IMR-90 (cell line): ENCODE measurements at regions not wholly inside any gene's neighbourhood (a gene's known extent, or its start where the extent isn't known, plus 50 kb on each side); places are given as distances from the start of the nearest gene placed in this dataset.

Source experiments
- ATAC-seq: fragments of 200-7000 bp; cut with Tn5 transposase; 2 replicates; pipeline ENCODE4 v1.9.1; 2020; ENCODE audit warnings: low read depth, mild to moderate bottlenecking, moderate library complexity
- BruUV-seq: library from RNA; stranded (reverse); fragments of 400-500 nt; replicated peaks from 2 replicates; lab custom pipeline; 2021; lab: Mats Ljungman, UMichigan
- CTCF ChIA-PET: fragments of 300-600 bp; formaldehyde crosslinking; extraction: SDS; loops from one replicate; lab custom pipeline; 2021; ENCODE audit warnings: antibody characterized with exemption; lab: Yijun Ruan, JAX
- POLR2A ChIA-PET: fragments of 300-600 bp; sonication (Branson Sonifier 250); formaldehyde crosslinking; loops from one replicate; lab custom pipeline; 2022; ENCODE audit warnings: antibody characterized with exemption; ENCODE audit not compliant: unreplicated experiment; lab: Charles Lee
- DNase-seq: peaks from one replicate; pipeline ENCODE4 v3.0.0; 2013
- H2AFZ ChIP-seq: replicated peaks from 2 replicates; pipeline ENCODE3; 2013; ENCODE audit warnings: low read length, mild to moderate bottlenecking; ENCODE audit not compliant: poor library complexity
- H2AK5ac ChIP-seq: 2 replicates; pipeline ENCODE4 v1.6.1; 2013; ENCODE audit warnings: low read depth, low read length, inconsistent platforms
- H2AK9ac ChIP-seq: replicated peaks from 2 replicates; pipeline ENCODE3; 2013; ENCODE audit warnings: mild to moderate bottlenecking, low read depth, low read length, moderate library complexity; ENCODE audit not compliant: poor library complexity
- H2BK120ac ChIP-seq: 2 replicates; pipeline ENCODE4 v1.6.1; 2013; ENCODE audit warnings: low read depth, low read length, inconsistent platforms
- H2BK15ac ChIP-seq: 3 replicates; pipeline ENCODE4 v1.6.1; 2013; ENCODE audit warnings: low read depth, low read length, inconsistent platforms
- H2BK20ac ChIP-seq: 2 replicates; pipeline ENCODE4 v1.6.1; 2013; ENCODE audit warnings: low read depth, mild to moderate bottlenecking, inconsistent platforms, low read length, moderate library complexity
- H2BK5ac ChIP-seq: 2 replicates; pipeline ENCODE4 v1.6.1; 2013; ENCODE audit warnings: mild to moderate bottlenecking, low read depth, low read length, inconsistent platforms; ENCODE audit not compliant: poor library complexity, severe bottlenecking
- H3K14ac ChIP-seq: replicated peaks from 2 replicates; pipeline ENCODE4 v1.6.1; 2013; ENCODE audit warnings: low read depth, low read length, inconsistent platforms
- H3K18ac ChIP-seq: 2 replicates; pipeline ENCODE4 v1.6.1; 2013; ENCODE audit warnings: low read depth, low read length, control low read depth
- H3K23ac ChIP-seq: 2 replicates; pipeline ENCODE4 v1.6.1; 2013; ENCODE audit warnings: low read depth, low read length, inconsistent platforms
- H3K27ac ChIP-seq: 2 replicates; pipeline ENCODE4 v1.5.1; 2013; ENCODE audit warnings: mild to moderate bottlenecking, control low read depth, low read length; ENCODE audit not compliant: insufficient read depth
- H3K27me3 ChIP-seq: 2 replicates; pipeline ENCODE4 v1.6.1; 2013; ENCODE audit warnings: low read length; ENCODE audit not compliant: control insufficient read depth, insufficient read depth
- H3K36me3 ChIP-seq: 2 replicates; pipeline ENCODE4 v1.6.1; 2013; ENCODE audit warnings: low read length, mixed read lengths; ENCODE audit not compliant: control insufficient read depth, insufficient read depth
- H3K4ac ChIP-seq: 2 replicates; pipeline ENCODE4 v1.6.1; 2013; ENCODE audit warnings: low read depth, low read length, inconsistent platforms
- H3K4me1 ChIP-seq: 2 replicates; pipeline ENCODE4 v1.6.1; 2013; ENCODE audit warnings: low read length, mixed read lengths; ENCODE audit not compliant: control insufficient read depth, insufficient read depth
- H3K4me2 ChIP-seq: 2 replicates; pipeline ENCODE4 v1.6.1; 2013; ENCODE audit warnings: low read depth, mild to moderate bottlenecking, control low read depth, low read length, moderate library complexity
- H3K4me3 ChIP-seq: 2 replicates; pipeline ENCODE4 v1.5.1; 2013; ENCODE audit warnings: low read depth, mild to moderate bottlenecking, control low read depth, low read length, moderate library complexity; ENCODE audit not compliant: insufficient read depth
- H3K56ac ChIP-seq: 2 replicates; pipeline ENCODE4 v1.6.1; 2013; ENCODE audit warnings: low read length, inconsistent platforms; ENCODE audit not compliant: insufficient read depth; ENCODE audit errors: extremely low read depth
- H3K79me1 ChIP-seq, 2 experiments: 2 replicates each; pipeline ENCODE4 v1.6.1; 2013; ENCODE audit warnings: low read length in 2 of 2, inconsistent platforms in 1 of 2, low read depth in 1 of 2
- H3K9ac ChIP-seq: 2 replicates; pipeline ENCODE4 v1.6.1; 2013; ENCODE audit warnings: low read depth, low read length, control low read depth
- H3K9me1 ChIP-seq: 2 replicates; pipeline ENCODE4 v1.6.1; 2013; ENCODE audit warnings: low read length, inconsistent platforms; ENCODE audit not compliant: insufficient read depth
- H3K9me3 ChIP-seq: 2 replicates; pipeline ENCODE4 v1.6.1; 2013; ENCODE audit warnings: low read length; ENCODE audit not compliant: control insufficient read depth, insufficient read depth
- H4K20me1 ChIP-seq: 2 replicates; pipeline ENCODE4 v1.6.1; 2013; ENCODE audit warnings: low read length, inconsistent platforms; ENCODE audit not compliant: insufficient read depth
- H4K5ac ChIP-seq: 2 replicates; pipeline ENCODE4 v1.6.1; 2013; ENCODE audit warnings: mild to moderate bottlenecking, low read depth, low read length, control low read depth
- H4K8ac ChIP-seq, 2 experiments: 2 replicates each; pipeline ENCODE4 v1.6.1; 2013; ENCODE audit warnings: low read depth in 2 of 2, low read length in 2 of 2, control low read depth in 1 of 2, inconsistent platforms in 1 of 2
- H4K91ac ChIP-seq: 2 replicates; pipeline ENCODE4 v1.6.1; 2013; ENCODE audit warnings: low read depth, low read length, inconsistent platforms; ENCODE audit not compliant: insufficient read depth
- BHLHE40 ChIP-seq: fragments of 150-350 bp; IDR thresholded peaks from 2 replicates; pipeline ENCODE4 v1.6.1; 2016; ENCODE audit warnings: mild to moderate bottlenecking, low read depth, low read length
- CEBPB ChIP-seq: IDR thresholded peaks from 2 replicates; pipeline ENCODE4 v1.6.1; 2012; ENCODE audit warnings: low read depth, low read length, improper control_type of control experiment
- CHD1 ChIP-seq: IDR thresholded peaks from 2 replicates; pipeline ENCODE4 v1.6.1; 2012; ENCODE audit warnings: low read depth, low read length, improper control_type of control experiment
- FOS ChIP-seq: fragments of 150-350 bp; IDR thresholded peaks from 2 replicates; pipeline ENCODE4 v1.6.1; 2016; ENCODE audit warnings: low read depth, low read length
- MAZ ChIP-seq: IDR thresholded peaks from 2 replicates; pipeline ENCODE4 v1.6.1; 2012; ENCODE audit warnings: low read depth, mild to moderate bottlenecking, low read length, improper control_type of control experiment, moderate library complexity, borderline replicate concordance
- MXI1 ChIP-seq: IDR thresholded peaks from 2 replicates; pipeline ENCODE4 v1.6.1; 2012; ENCODE audit warnings: low read depth, mild to moderate bottlenecking, low read length, moderate library complexity, borderline replicate concordance
- NFE2L2 ChIP-seq: fragments of 150-350 bp; IDR thresholded peaks from 2 replicates; pipeline ENCODE4 v1.6.1; 2016; ENCODE audit warnings: low read depth, mild to moderate bottlenecking, low read length
- POLR2A ChIP-seq: IDR thresholded peaks from 2 replicates; pipeline ENCODE4 v1.6.1; 2012; ENCODE audit warnings: mild to moderate bottlenecking, low read depth, low read length
- RAD21 ChIP-seq: IDR thresholded peaks from 2 replicates; pipeline ENCODE4 v1.6.1; 2012; ENCODE audit warnings: low read length, improper control_type of control experiment
- SMC3 ChIP-seq: fragments of 150-350 bp; IDR thresholded peaks from 2 replicates; pipeline ENCODE4 v1.6.1; 2016; ENCODE audit warnings: low read depth, mild to moderate bottlenecking, antibody characterized with exemption, low read length, moderate library complexity
- WGBS, 2 experiments: methylation state at CpG; one replicate each; pipeline versions ENCODE4 v1.1.5 to v1.1.7; 2013; ENCODE audit warnings: missing lambda C conversion rate in 2 of 2; ENCODE audit not compliant: insufficient read length in 1 of 2; ENCODE audit errors: extremely low coverage in 2 of 2; 5-methylcytosine and 5-hydroxymethylcytosine counted together
- dilution Hi-C: fragments of 300-500 bp; cut with HindIII; formaldehyde crosslinking; loops from one replicate; pipeline ENCODE4 v1.14.3; 2018; ENCODE audit warnings: low sequenced_read_pairs; ENCODE audit not compliant: unreplicated experiment
- in situ Hi-C: fragments of 300-500 bp; cut with MboI; formaldehyde crosslinking; loops from 3 replicates; pipeline ENCODE4 v1.14.3; 2019; ENCODE audit warnings: low sequenced_read_pairs, inconsistent platforms, mixed read lengths
- intact Hi-C: fragments of 100-400 bp; cut with micrococcal nuclease; formaldehyde crosslinking; loops from 2 replicates; pipeline ENCODE4 v1.10.0; 2022
- TF ChIP-seq, protein P1 (sequence below): fragments of 150-350 bp; IDR thresholded peaks from 2 replicates; pipeline ENCODE4 v1.6.1; 2016; ENCODE audit warnings: low read depth, mild to moderate bottlenecking, low read length, moderate library complexity, borderline replicate concordance
- TF ChIP-seq, protein P2 (sequence below): conservative IDR thresholded peaks from 2 replicates; pipeline ENCODE4 v1.5.1; 2012; ENCODE audit warnings: mild to moderate bottlenecking, low read depth, low read length, improper control_type of control experiment

GRCh38 chr20:55469074-55469473 lies 536.2 kb downstream of the CBLN4 start:
- H3K27ac ChIP-seq, result no peak overlapping the region
- no peak overlapping the region for H4K5ac ChIP-seq
- no TSS peak for BruUV-seq
- no peak for ATAC-seq
- WGBS, 2 experiments, result no CpG with 5 or more reads among the region's 2 CpGs
- no peak overlapping the region for H4K8ac ChIP-seq
- H2BK120ac ChIP-seq, result no peak overlapping the region
- no peak overlapping the region for H3K56ac ChIP-seq
- no peaks in the 10 kb centered on the region for H3K36me3 ChIP-seq
- H3K9me1 ChIP-seq, result no peaks in the 10 kb centered on the region
- no peak overlapping the region for H2BK5ac ChIP-seq
- dilution Hi-C loops (no loop called here), intact Hi-C loops (no loop called here), in situ Hi-C loops (no loop called here)
- H3K9ac ChIP-seq, result no peak overlapping the region
- H2AK5ac ChIP-seq, result no peak overlapping the region
- H2AFZ ChIP-seq, result no peak overlapping the region
- H2BK15ac ChIP-seq, result no peak overlapping the region
- TF ChIP-seq SMC3 (no peak), MAZ (no peak), FOS (no peak), BHLHE40 (no peak), RAD21 (no peak), CHD1 (no peak), MXI1 (no peak), POLR2A (no peak), CEBPB (no peak), NFE2L2 (no peak)
- TF ChIP-seq, protein P1, sequence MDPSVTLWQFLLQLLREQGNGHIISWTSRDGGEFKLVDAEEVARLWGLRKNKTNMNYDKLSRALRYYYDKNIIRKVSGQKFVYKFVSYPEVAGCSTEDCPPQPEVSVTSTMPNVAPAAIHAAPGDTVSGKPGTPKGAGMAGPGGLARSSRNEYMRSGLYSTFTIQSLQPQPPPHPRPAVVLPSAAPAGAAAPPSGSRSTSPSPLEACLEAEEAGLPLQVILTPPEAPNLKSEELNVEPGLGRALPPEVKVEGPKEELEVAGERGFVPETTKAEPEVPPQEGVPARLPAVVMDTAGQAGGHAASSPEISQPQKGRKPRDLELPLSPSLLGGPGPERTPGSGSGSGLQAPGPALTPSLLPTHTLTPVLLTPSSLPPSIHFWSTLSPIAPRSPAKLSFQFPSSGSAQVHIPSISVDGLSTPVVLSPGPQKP, result no peak
- TF ChIP-seq, protein P2, sequence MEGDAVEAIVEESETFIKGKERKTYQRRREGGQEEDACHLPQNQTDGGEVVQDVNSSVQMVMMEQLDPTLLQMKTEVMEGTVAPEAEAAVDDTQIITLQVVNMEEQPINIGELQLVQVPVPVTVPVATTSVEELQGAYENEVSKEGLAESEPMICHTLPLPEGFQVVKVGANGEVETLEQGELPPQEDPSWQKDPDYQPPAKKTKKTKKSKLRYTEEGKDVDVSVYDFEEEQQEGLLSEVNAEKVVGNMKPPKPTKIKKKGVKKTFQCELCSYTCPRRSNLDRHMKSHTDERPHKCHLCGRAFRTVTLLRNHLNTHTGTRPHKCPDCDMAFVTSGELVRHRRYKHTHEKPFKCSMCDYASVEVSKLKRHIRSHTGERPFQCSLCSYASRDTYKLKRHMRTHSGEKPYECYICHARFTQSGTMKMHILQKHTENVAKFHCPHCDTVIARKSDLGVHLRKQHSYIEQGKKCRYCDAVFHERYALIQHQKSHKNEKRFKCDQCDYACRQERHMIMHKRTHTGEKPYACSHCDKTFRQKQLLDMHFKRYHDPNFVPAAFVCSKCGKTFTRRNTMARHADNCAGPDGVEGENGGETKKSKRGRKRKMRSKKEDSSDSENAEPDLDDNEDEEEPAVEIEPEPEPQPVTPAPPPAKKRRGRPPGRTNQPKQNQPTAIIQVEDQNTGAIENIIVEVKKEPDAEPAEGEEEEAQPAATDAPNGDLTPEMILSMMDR, result no peak
- peaks cover 9% of the 10 kb centered on the region for H3K9me3 ChIP-seq
- no peak overlapping the region for H2AK9ac ChIP-seq
- H3K23ac ChIP-seq, result no peak overlapping the region
- H3K4ac ChIP-seq, result no peak overlapping the region
- H3K79me1 ChIP-seq, result no peaks in the 10 kb centered on the region
- DNase-seq, result no peak
- no peak overlapping the region for H3K14ac ChIP-seq
- H4K91ac ChIP-seq, result no peak overlapping the region
- no peaks in the 10 kb centered on the region for H3K4me1 ChIP-seq
- no peaks in the 10 kb centered on the region for H4K20me1 ChIP-seq
- no peak overlapping the region for H3K18ac ChIP-seq
- CTCF ChIA-PET, result no interaction called here
- no peaks in the 10 kb centered on the region for H3K27me3 ChIP-seq
- no peak overlapping the region for H3K4me3 ChIP-seq
- no peak overlapping the region for H2BK20ac ChIP-seq
- H3K4me2 ChIP-seq, result no peak overlapping the region
- POLR2A ChIA-PET, result no interaction called here
